ENCODE measurements at regions not wholly inside any gene's neighbourhood (a gene's known extent, or its start where the extent isn't known, plus 50 kb on each side); places are given as distances from the start of the nearest gene placed in this dataset.

DNA sequence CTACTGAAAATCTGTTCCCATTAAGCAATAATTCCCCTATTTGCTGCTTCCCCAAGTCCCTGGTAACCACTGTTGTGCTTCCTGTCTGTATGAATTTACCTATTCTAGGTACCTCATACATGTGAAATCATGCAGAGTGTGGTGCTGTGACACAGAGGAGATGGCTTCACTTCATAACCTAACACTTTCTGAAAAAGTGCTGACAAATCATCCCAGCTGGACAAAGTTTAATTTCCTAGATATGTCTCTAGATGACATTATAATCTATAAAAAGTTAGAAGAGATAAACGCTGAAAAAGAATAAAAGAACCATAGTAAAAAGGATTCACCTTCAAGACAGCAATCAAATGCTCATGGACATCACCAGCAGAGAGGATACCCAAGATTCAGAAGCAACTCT, 277.9 kb downstream of the SKIDA1 start:
- TF ChIP-seq POLR2A (IDR thresholded peaks at IDR 0.05; ENCODE audit: low read depth, low read length) (no peak), POLR2AphosphoS5 (IDR thresholded peaks at IDR 0.05; ENCODE audit: low read depth, low read length) (no peak)
